ENCODE measurements at regions not wholly inside any gene's neighbourhood (a gene's known extent, or its start where the extent isn't known, plus 50 kb on each side); places are given as distances from the start of the nearest gene placed in this dataset.
"Not testable (repeated sequence)": the region's sequence is repeated elsewhere in the genome, so short reads cannot be mapped to it uniquely, and the experiment has no call there.

DNA sequence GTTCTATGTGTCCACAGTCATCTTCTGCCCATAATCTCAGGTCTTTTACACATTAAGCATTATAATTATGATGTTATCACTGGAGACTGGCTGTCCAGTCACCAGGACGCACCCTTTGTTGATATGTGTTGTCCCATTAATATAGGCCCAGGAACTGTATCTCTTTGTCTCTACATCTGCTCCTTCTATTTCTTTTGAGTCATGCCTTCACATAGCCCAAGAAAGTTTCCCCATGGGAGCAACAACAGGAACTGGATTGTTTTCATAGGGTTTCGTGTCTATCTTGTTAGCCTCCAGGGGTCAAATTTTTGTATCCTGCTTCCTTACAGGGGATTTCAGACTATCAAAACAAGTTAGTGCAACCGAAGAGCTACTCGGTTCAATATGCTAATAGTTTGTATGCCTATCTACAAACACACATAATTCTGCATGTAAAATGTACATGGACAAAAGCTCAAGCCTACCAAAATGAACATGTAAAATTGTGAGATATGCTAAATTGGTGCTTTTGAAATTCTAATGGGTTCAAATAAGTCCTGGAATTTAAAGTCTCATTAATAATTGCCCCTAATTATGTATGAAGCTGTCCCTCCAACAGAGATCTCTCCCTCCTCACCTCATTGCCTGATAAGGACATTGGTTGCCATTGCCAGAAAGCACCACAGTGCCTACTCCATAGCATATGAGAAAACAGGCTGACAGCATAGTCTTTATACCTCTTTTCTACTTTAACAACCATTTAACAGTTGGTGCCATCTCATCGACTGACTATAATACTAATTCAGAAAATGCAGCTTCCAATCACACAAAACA, 99.8 kb upstream of the DIO2 start:
- no peak overlapping the region for H3K4me3 Mint-ChIP-seq
- H3K4me1 Mint-ChIP-seq: no peaks in the 10 kb centered on the region
- no peaks in the 10 kb centered on the region for H3K36me3 Mint-ChIP-seq (ENCODE audit: low read depth)
- ChIA-PET CTCF (no interaction called here), POLR2A (no interaction called here)
- H3K27ac Mint-ChIP-seq: no peak overlapping the region
- DNase-seq: no peak
- H3K27me3 Mint-ChIP-seq: no peaks in the 10 kb centered on the region
- peaks cover 4% of the 10 kb centered on the region for H3K9me3 Mint-ChIP-seq

DNA sequence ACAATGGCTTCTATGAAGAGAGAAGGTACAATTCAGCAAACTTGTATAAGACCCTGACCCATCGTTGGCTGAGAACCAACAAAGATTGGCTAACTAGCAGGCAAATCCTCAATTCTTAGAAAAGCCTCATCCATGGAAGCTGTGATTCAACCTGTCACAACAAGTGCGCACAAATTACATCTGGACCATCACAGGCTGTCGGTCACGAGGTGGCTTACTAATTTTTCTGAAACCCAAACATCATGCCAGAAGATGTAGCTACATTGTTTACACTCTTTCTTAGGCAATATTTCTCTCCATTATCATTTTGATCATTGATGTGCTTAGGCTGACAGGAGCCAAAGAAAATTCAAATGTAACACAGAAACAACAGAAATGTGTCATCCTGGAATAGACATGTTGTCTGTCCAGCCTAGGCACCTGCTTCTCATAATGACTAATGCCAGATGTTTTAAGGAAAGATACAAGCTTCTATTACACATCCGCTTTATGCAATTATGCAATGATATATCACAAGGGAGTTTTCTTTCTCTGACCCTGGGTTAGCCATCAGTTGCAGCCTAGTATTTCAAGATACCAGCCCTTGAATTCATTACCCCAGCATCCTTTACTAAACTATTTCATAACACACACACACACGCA, 92.9 kb upstream of the DIO2 start:
- no peaks in the 10 kb centered on the region for H3K9me3 Mint-ChIP-seq
- ChIA-PET POLR2A (no interaction called here), CTCF (no interaction called here)
- no peaks in the 10 kb centered on the region for H3K27me3 Mint-ChIP-seq
- H3K4me1 Mint-ChIP-seq: no peaks in the 10 kb centered on the region
- H3K4me3 Mint-ChIP-seq: no peak overlapping the region
- H3K27ac Mint-ChIP-seq: no peak overlapping the region
- no peak for DNase-seq
- H3K36me3 Mint-ChIP-seq (ENCODE audit: low read depth): no peaks in the 10 kb centered on the region

DNA sequence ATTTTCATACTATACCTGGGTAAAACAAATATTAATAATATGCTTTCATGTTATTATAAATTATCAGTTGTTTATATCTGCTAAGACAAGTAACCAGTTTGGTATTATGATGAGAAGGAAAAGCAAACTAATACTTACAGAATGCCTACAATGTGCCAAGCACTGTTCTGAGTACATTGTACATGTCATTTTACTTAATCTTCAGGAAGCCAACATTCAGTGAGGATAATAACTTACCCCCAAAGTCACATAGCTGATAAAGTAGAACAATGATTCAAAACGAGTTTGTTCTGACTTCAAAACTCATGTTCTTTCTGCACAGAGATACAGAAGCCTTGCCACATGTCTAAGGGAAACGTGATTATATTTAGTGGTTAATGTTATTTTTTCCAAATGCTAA, 89.0 kb upstream of the DIO2 start:
- no peak for DNase-seq
- H3K9me3 Mint-ChIP-seq: peaks cover 7% of the 10 kb centered on the region
- no peaks in the 10 kb centered on the region for H3K36me3 Mint-ChIP-seq (ENCODE audit: low read depth)

DNA sequence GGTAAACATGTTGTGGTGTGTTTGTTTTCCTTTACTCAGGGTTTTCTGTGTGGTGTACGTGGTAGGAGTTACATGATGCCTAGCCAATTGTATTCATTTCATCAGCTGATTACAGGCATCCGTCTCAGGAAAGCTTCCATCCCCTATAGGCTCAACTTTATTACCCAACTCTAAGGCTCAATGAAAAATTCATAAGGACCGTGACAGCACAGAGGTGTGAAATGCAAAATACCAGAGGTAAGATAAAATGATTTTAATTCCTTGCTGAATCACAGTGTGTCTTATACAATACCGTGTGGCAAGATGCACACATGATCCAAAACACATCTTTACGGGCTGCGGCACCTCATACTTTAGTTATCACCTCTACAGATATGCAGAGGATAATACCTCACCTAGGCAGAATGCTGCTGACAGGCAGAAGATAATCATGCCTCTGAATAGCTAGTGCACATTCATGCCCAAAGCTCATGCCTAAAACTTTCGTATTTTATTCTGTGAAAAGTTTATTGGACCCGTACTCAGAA, 87.2 kb upstream of the DIO2 start:
- ChIA-PET CTCF (no interaction called here), POLR2A (no interaction called here)
- Mint-ChIP-seq H3K4me3 (no peak overlapping the region), H3K36me3 (ENCODE audit: low read depth) (no peaks in the 10 kb centered on the region), H3K27me3 (no peaks in the 10 kb centered on the region), H3K27ac (no peak overlapping the region), H3K9me3 (peaks cover 9% of the 10 kb centered on the region), H3K4me1 (no peaks in the 10 kb centered on the region)
- DNase-seq: no peak

More for the DNA sequence above, 89.0 kb upstream of the DIO2 start:
- Mint-ChIP-seq H3K27me3 (no peaks in the 10 kb centered on the region), H3K4me3 (no peak overlapping the region), H3K27ac (no peak overlapping the region), H3K4me1 (no peaks in the 10 kb centered on the region)
- CTCF ChIA-PET: no interaction called here
- POLR2A ChIA-PET: no interaction called here

DNA sequence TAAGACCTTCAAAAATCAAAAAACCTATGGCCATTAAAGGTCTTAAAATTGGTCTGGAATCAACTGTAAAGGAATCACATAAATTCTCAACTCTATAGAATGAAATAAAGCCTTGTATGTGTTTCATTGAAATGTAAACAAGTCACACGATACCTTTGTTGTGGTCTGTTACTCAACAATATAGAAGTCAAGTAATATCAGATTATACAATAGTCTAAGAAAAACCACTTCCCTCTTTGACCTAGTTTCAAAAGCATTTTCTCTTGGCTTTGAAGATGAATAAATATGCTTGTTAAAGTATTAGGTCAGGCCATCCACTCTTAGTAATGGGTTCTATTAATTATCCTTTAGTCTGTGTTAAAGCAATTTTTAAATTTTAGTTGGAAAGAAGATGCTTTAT, 79.8 kb upstream of the DIO2 start:
- H3K27ac Mint-ChIP-seq: no peak overlapping the region
- POLR2A ChIA-PET: no interaction called here

DNA sequence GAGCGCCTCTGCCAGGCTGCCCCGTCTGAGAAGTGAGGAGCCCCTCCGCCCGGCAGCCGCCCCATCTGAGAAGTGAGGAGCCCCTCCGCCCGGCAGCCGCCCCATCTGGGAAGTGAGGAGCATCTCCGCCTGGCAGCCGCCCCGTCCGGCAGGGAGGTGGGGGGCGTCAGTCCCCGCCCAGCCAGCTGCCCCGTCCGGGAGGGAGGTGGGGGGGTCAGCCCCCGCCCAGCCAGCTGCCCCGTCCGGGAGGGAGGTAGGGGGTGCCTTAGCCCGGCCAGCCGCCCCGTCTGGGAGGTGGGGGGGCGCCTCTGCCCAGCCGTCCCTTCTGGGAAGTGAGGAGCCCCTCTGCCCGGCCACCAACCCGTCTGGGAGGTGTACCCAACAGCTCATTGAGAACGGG, 75.4 kb upstream of the DIO2 start:
- H3K4me3 Mint-ChIP-seq; DNase-seq; H3K9me3 Mint-ChIP-seq; H3K27me3 Mint-ChIP-seq; H3K36me3 Mint-ChIP-seq (ENCODE audit: low read depth); H3K27ac Mint-ChIP-seq; CTCF ChIA-PET; POLR2A ChIA-PET; H3K4me1 Mint-ChIP-seq: not testable (repeated sequence)

More for the DNA sequence above, 79.8 kb upstream of the DIO2 start:
- Mint-ChIP-seq H3K4me1 (no peaks in the 10 kb centered on the region), H3K36me3 (ENCODE audit: low read depth) (no peaks in the 10 kb centered on the region), H3K4me3 (no peak overlapping the region), H3K9me3 (peaks cover 2% of the 10 kb centered on the region), H3K27me3 (no peaks in the 10 kb centered on the region)
- CTCF ChIA-PET: no interaction called here
- no peak for DNase-seq

DNA sequence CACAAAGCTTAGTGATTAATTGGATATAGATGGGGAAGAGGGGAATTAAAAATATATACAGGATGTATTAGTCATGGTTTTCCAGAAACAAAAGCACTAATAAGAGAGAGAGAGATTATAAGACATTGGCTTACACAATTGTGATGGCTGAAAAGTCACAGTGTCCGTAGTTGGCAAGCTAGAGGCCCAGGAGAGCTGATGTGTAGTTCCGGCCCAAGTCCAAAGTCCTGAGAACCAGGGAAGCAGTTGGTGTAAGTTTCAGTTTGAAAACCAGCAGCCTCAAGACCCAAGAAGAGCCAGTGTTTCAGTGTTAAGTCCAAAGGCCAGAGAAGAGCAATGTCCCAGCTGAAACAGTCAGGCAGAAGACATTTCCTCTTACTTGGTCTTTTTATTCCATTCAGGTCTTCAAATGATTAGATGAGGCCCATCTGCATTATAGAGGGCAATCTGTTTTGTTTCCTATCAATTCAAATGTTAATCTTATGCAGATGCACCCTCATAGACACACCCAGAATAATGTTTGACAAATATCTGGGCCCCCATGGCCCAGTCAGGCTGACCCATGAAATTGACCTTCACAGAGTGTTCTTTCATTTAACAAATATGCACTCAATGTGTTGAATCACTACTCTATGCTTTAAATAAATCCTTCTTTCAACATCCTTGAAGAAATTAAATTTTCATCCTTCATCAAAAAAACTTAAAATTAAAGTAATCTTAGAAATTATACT, 67.2 kb upstream of the DIO2 start:
- no peaks in the 10 kb centered on the region for H3K36me3 Mint-ChIP-seq (ENCODE audit: low read depth)
- ChIA-PET POLR2A (no interaction called here), CTCF (no interaction called here)
- H3K27ac Mint-ChIP-seq: no peak overlapping the region
- peaks cover 3% of the 10 kb centered on the region for H3K9me3 Mint-ChIP-seq
- H3K27me3 Mint-ChIP-seq: no peaks in the 10 kb centered on the region
- no peak overlapping the region for H3K4me3 Mint-ChIP-seq
- H3K4me1 Mint-ChIP-seq: no peaks in the 10 kb centered on the region
- DNase-seq: no peak

DNA sequence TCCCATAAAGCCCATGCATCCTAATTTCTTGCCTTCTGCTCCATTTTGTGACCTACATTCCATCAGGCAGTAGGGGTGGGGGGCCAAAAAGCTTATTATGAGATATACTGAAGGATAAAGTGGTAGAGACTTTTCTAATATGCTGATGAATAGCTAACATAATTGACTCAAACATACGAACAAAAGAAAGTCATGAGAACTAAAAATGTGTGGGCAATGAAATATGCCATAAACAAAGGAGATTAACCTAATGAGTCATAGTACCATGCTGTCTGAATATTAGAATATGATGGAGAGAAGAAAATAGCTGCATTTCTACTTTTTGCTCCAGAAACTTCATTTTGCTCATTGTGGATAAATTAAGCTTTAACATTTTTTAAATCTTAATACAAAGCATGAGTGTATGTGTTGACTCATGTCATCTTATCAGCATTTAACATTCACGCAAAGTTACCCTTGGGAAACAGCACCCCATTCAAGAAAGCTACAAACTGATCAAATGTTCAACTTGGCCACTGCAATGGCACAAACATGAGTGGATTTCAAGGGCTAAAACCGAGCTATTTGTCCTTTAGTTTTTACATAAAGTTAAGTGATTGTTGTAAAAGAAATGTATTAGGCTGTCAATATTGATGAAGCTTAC, 64.0 kb upstream of the DIO2 start:
- no peak for DNase-seq
- CTCF ChIA-PET: no interaction called here
- Mint-ChIP-seq H3K27me3 (no peaks in the 10 kb centered on the region), H3K4me3 (no peak overlapping the region), H3K9me3 (peaks cover 3% of the 10 kb centered on the region), H3K27ac (no peak overlapping the region), H3K4me1 (no peaks in the 10 kb centered on the region), H3K36me3 (ENCODE audit: low read depth) (no peaks in the 10 kb centered on the region)
- POLR2A ChIA-PET: no interaction called here

DNA sequence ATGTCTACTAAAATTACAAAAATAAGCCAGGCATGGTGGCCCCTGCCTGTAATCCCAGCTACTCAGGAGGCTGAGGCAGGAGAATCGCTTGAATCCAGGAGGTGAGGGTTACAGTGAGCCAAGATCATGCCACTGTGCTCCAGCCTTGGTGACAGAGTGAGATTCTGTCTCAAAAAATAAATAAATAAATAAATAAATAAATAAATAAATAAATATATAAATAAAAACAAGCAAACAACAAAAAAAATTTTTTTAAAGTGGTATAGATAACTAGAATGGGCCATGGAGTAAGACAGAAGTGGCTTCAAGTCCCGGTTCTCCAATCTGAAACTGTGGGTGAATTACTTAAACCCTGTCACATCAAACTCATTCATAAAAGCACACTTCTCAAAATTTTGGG, 63.0 kb upstream of the DIO2 start:
- H3K9me3 Mint-ChIP-seq; H3K4me1 Mint-ChIP-seq; H3K27ac Mint-ChIP-seq; H3K4me3 Mint-ChIP-seq; POLR2A ChIA-PET; H3K27me3 Mint-ChIP-seq; DNase-seq; CTCF ChIA-PET; H3K36me3 Mint-ChIP-seq (ENCODE audit: low read depth): not testable (repeated sequence)

DNA sequence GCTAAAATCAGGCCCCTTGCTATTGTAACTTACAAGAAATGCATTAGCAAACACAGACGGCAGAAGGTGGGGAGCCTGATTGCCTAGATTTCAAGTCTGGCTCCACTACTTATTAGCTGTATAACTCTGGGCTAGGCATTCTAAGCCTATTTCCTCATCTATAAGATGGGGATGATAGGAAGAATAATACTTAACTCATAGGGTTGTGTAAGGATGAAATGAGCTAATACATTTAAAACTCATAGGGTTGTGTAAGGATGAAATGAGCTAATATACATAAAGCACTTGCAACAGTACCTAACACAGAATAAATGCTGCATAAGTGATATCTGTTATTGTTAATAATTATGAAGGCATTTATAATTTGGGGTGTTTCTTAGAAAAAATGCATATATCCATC, 60.1 kb upstream of the DIO2 start:
- ChIA-PET POLR2A (no interaction called here), CTCF (no interaction called here)
- DNase-seq: no peak
- Mint-ChIP-seq H3K4me3 (no peak overlapping the region), H3K4me1 (no peaks in the 10 kb centered on the region), H3K36me3 (ENCODE audit: low read depth) (no peaks in the 10 kb centered on the region), H3K27ac (no peak overlapping the region), H3K27me3 (no peaks in the 10 kb centered on the region), H3K9me3 (peaks cover 3% of the 10 kb centered on the region)

DNA sequence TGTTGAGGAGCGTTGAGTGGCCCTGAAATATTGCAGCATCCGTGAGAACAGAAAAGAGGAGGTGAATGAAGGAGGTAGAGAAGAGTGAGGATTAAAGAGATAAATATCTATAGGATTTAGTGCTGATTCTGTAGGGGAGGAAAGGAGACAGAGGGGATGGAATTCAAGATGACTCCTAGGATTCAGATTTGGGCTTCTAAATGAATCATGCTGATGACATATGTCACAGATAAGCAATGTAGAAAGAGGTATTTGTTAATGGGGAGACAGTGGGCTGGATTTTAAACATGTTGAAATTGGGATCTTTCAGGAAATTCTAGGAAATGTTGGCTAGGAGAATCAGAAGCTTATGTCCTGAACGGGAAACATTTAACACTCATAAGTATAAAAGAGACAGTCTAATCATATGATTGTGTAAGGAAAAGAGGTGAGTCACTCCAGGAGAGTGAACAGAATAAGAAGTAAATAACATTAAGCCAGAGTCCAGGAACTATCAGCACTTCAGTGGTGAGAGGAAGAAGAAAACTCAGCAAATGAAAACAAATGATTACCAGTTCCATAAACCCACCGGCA, 58.1 kb upstream of the DIO2 start:
- CTCF ChIA-PET: no interaction called here
- no peaks in the 10 kb centered on the region for H3K9me3 Mint-ChIP-seq
- no peaks in the 10 kb centered on the region for H3K27me3 Mint-ChIP-seq
- no peak overlapping the region for H3K27ac Mint-ChIP-seq
- H3K4me3 Mint-ChIP-seq: no peak overlapping the region
- POLR2A ChIA-PET: no interaction called here
- no peaks in the 10 kb centered on the region for H3K36me3 Mint-ChIP-seq (ENCODE audit: low read depth)
- H3K4me1 Mint-ChIP-seq: no peaks in the 10 kb centered on the region
- DNase-seq: no peak

DNA sequence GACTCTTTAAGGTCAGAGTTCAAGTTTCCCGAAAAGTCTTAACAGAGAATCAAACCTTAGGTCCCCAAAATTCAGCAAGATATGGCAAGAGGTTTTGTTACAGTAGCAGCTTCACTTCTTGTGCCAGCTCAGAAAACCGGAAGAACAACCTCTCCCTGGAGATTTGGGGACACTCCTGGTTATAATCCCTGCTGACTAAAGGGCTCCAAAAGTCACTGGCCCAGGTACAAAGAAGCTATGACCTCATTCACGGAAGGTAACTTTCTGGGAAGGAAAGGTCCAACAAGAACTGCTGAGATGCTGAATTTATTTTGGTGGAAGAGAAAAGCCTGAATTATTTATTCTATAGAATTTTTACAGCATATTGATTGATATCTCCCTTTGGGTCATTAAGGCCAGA, 55.6 kb upstream of the DIO2 start:
- H3K4me1 Mint-ChIP-seq: no peaks in the 10 kb centered on the region
- no peaks in the 10 kb centered on the region for H3K27me3 Mint-ChIP-seq
- H3K36me3 Mint-ChIP-seq (ENCODE audit: low read depth): no peaks in the 10 kb centered on the region
- no peak overlapping the region for H3K4me3 Mint-ChIP-seq
- POLR2A ChIA-PET: no interaction called here
- CTCF ChIA-PET: no interaction called here
- DNase-seq: no peak
- peaks cover 2% of the 10 kb centered on the region for H3K9me3 Mint-ChIP-seq
- H3K27ac Mint-ChIP-seq: no peak overlapping the region

DNA sequence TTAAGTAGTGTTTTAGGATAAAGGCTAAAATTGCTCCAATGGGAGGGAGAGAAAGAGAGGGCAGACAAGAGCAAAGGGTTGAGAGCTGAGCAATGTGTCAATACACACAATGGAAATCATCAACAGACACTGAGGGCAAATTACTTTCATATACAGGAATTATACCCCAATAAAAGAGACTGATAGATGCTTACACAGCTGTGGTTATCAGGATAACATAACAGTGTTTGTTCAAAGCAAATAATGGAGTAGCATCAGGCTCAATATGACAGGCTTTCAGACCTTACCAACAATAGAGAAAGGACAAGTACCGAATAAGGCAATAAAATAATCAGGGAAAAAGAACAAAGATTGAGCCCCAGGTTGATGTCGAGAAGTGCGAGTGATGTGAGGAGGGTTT, 53.4 kb upstream of the DIO2 start:
- peaks cover 2% of the 10 kb centered on the region for H3K9me3 Mint-ChIP-seq
- ChIA-PET CTCF (no interaction called here), POLR2A (no interaction called here)
- no peak overlapping the region for H3K4me3 Mint-ChIP-seq
- no peaks in the 10 kb centered on the region for H3K27me3 Mint-ChIP-seq
- H3K27ac Mint-ChIP-seq: no peak overlapping the region
- DNase-seq: no peak
- H3K4me1 Mint-ChIP-seq: no peaks in the 10 kb centered on the region
- no peaks in the 10 kb centered on the region for H3K36me3 Mint-ChIP-seq (ENCODE audit: low read depth)
